Cerebellar cortex (tissue), 1 donor: ENCODE measurements at regions not wholly inside any gene's neighbourhood (a gene's known extent, or its start where the extent isn't known, plus 50 kb on each side); places are given as distances from the start of the nearest gene placed in this dataset.
"Not testable (repeated sequence)": the region's sequence is repeated elsewhere in the genome, so short reads cannot be mapped to it uniquely, and the experiment has no call there.

Source experiments
- DNase-seq: peaks from one replicate; pipeline ENCODE4 v3.0.0-alpha.2; 2015; ENCODE audit warnings: low spot score

DNA sequence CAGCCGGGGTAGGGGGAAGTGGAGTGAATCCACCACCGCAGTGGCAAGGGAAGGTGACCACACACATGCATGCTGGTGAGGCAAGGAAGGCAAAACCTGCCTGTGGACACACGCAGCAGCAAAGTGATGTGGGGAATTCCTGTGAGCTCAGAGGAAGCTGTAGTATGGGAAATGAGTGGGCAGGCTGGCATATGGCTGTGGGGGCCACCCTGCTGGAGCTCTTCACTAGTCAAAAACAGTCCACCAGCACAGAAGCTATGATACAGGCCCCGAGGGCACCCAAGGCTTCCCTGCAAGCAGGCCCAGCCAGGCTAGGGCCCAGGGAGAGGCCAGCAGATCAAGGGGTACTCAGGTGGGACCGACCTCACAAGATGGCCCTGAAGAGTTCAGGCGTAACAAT is 239.1 kb downstream of the CHM start:
- no peak for DNase-seq

DNA sequence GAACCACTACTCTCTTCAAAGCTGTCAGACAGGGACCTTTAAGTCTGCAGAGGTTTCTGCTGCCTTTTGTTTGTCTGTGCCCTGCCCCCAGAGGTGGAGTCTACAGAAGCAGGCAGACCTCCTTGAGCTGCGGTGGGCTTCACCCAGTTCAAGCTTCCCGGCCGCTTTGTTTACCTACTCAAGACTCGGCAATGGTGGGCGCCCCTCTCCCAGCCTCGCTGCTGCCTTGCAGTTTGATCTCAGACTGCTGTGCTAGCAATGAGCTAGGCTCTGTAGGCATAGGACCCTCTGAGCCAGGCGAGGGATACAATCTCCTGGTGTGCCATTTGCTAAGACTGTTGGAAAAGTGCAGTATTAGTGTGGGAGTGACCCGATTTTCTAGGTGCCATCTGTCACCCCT is 275.0 kb downstream of the CHM start:
- not testable (repeated sequence) for DNase-seq

DNA sequence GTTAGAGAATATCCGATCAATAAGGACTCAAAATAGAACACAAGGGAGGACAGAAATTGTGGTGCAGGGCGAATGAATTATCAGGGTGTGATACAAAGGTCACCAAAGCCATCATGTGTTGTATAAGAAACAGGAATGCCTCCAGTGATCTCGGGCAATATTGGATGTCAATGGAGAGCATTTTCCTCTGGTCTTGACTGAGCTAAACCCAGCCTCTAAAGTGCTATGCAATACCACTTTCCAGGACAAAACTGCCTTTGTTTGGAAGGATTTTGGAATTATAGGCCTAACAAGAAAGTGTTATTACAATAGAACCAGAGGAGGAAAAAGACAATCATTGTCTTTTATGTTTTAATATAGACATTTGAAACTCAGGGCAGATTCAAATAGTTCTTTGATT is 281.7 kb downstream of the CHM start:
- no peak for DNase-seq

DNA sequence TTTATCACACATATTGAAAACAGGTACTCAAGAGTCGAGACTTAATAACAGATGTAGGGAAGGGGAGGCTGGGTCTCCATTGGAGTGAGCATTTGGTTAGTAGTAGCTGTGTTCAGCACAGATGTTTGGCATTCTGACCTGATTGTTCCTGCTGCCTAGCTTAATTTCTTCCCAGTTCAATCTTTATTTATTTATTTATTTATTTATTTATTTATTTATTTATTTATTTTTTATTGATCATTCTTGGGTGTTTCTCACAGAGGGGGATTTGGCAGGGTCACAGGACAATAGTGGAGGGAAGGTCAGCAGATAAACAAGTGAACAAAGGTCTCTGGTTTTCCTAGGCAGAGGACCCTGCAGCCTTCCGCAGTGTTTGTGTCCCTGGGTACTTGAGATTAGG is 324.3 kb downstream of the CHM start:
- DNase-seq, result not testable (repeated sequence)

DNA sequence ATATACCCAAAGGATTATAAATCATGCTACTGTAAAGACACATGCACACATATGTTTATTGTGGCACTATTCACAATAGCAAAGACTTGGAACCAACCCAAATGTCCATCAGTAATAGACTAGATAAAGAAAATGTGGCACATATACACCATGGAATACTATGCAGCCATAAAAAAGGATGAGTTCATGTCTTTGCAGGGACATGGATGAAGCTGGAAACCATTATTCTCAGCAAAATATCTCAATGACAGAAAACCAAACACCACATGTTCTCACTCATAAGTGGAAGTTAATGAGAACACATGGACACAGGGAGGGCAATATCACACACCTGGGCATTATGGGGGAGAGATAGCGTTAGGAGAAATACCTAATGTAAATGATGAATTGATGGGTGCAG is 323.8 kb upstream of the POF1B start:
- DNase-seq, result not testable (repeated sequence)

DNA sequence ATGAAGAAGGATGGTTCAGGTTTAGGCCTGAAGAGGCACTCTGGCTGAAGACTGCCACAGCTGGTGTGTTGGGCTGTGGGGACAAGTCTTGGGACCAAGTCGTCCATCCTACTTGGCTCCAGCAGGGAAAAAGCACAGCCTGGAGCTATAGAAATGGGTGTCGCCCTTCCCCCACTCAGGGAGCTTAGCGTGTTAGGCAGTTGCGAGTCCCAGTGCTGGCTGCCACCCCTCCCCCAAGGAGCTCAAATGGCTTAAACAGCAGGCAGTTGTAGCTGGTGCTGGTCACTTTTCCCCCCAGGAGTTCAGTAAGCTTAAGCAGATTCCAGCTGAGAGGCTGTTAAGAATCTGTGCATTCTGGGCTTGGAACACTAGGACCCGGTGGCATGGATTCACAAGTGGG is 319.5 kb upstream of the POF1B start:
- DNase-seq, result no peak

DNA sequence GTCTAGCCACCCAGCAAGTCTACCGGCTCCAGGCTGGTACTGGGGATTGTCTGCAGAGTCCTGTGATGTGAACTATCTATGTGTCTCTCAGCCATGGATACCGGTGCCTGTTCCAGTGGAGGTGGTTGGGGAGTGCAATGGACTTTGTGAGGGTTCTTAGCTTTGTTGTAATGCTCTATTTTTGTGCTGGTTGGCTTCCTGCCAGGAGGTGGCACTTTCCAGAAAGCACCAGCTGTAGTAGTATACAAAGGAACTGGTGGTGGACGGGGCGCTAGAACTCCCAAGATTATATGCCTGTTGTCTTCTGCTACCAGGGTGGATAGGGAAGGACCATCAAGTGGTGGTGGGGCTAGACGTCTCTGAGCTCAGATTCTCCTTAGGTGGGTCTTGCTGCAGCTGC is 306.4 kb upstream of the POF1B start:
- no peak for DNase-seq

DNA sequence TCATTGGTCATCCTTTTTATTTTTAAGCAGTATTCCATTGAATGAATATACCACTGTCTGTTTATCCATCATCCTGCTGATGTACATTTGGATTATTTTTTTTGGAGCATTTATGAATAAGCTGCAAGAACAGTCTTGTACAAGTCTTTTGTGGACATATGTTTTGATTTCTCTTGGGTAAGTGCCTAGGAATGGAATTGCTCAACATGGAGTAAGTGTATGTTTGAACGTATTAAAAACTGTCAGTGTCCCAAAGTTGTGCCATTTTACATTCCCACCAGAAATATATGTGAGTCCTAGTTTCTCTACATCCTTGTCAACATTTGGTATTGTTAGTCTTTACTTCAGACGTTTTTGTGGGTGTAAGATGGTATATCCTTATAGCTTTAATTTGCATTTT is 287.0 kb upstream of the POF1B start:
- no peak for DNase-seq

DNA sequence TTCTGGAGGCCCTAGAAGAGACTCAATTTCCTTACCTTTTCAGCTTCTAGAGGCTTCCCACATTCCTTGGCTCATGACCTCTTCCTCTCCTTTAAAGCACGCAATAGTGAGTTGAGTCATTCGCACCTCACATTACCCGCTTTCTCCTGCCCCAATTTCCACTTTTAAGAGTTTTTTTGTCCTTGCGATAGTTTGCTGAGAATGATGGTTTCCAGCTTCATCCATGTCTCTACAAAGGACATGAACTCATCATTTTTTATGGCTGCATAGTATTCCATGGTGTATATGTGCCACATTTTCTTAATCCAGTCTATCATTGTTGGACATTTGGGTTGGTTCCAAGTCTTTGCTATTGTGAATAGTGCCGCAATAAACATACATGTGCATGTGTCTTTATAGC is 284.5 kb upstream of the POF1B start:
- not testable (repeated sequence) for DNase-seq

DNA sequence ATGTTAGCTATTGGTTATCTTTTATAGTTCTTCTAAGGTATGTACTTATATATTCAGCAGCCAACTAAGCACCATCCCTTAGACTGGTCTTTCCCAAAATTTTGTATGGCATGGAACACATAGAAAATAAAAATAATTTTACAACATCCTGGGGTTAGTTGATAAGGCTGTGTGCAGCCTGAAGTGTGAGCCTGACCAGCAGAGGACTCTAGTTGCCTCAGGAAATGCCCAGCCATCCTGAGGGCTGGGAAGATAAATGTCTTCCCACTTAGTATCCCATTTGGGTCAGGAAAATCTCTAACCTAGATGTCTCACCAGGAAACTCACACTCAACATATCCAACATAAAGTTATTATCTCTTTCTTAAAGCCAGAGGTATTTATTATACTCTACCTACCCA is 251.4 kb upstream of the POF1B start:
- DNase-seq, result no peak

DNA sequence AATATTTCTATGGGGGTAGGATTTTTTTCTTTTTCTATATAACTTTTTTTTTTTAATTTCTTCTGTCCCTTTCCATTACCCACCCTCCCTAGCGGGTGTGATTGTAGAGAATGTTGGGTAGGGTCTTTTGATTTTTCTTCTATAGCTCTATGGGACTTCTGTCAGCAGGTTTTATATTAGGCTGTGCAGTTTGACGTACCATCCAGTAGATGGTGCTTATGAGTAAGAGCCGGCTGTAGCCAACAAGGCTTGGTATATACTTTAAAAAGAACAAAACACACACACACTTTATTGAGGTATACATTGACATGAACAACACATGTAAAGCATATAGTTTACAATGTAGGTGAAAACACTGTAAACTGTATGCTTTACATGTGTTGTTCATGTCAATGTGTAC is 247.9 kb upstream of the POF1B start:
- no peak for DNase-seq

DNA sequence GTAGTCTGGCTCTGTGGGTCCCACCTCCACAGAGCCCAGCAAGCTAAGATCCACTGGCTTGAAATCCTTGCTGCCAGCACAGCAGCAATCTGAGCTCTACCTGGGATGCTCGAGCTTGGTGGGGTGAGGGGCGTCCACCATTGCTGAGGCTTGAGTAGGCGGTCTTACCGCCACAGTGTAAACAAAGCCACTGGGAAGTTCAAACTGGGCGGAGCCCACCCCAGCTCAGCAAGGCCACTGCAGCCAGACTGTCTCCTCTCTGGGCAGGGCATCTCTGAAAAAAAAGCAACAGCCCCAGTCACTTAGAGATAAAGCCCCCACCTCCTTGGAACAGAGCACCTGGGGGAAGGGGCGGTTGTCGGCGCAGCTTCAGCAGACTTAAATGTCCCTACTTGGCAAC is 243.2 kb upstream of the POF1B start:
- DNase-seq, result no peak

DNA sequence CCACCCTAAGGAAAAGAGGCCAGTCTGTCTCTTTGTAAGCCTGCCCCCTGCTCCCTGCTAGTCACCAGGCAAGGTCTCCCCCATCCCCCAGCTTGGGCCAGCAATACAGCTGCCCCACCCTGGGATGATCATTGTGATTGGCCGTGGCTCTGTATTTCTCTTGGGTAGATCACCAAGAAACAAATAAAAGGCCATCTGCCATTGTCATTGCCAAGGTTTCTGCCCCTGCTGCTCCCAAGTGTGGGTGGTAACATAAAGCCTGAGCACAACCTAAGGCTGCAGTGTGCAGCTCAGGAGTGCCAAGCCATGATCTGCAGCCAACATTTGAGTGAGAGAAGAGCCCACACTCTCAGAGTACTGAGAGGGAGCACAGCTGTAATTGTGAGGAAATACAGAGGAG is 241.0 kb upstream of the POF1B start:
- DNase-seq, result no peak

DNA sequence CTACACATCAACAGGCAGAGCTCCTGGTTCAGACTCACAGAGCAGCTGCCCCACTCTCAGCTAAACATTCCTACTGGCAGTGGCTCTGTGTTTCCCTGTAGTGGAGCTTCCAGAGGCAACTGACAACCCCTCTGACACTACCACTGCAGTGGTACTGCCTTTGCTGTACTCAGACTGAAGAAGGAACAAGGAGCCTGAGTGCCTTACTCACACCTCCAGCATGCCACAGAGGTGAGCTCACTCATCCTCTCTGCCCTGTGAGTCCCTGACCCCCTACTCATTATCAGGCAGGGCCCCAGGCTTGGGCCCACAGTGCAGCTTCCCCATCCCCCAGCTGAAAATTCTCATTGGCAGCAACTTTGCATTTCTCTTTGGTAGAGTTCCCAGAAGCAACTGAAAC is 240.5 kb upstream of the POF1B start:
- no peak for DNase-seq

DNA sequence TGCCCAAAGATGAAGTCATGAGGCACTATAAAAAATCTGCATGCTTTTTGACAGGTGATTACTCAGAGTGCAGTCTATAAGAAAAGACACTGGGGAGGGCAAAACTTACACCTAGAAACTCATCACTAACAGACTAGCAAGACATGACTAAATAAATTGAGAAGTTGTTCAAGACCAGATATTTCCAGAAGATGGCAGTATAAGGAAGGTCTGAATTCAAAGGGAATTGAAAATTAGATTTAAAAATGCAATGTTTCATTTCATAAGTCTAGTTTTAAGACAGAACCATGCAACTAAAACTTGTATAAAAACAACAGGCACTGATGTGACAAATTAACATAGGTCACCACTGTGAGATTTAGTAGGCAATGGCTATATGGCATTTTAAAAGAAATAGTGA is 232.5 kb upstream of the POF1B start:
- DNase-seq, result peak; percentile 0

DNA sequence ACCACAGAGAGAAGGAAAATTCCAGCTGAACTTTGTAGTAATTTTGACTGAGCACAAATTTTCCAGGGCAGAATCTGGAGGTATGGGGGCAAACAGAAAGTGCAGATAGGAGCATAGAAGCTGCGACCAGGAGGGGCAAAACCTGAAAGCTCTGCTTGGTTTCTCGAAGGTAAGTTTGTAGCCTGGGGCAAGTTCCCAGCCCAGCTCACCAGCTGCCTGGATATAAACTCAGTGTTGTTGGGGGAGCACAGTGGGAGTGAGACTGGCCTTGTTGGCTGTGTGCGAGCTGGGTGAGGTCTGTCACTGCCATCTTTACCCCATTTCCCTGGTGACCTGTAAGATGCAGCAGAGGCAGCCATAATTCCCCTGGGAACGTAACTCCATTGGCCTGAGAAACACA is 213.5 kb upstream of the POF1B start:
- no peak for DNase-seq

DNA sequence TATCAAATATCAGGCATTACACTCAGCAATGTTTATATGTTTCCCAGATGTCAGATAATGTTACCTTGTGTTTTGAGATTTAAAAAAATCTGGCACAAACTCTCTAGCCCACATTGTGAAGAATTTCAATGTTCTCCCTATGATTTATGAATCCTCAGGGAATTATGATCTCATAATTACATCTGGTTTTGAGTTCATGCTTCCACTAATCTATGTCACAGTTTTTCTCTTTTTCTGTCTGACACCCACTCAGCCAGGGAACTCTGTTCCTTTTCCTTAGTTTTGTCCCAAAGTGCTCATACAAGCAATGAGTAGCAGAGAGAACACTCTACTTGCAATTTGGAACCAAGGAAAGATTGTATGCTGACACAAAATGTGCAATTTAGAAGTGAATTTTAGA is 212.1 kb upstream of the POF1B start:
- DNase-seq, result no peak

DNA sequence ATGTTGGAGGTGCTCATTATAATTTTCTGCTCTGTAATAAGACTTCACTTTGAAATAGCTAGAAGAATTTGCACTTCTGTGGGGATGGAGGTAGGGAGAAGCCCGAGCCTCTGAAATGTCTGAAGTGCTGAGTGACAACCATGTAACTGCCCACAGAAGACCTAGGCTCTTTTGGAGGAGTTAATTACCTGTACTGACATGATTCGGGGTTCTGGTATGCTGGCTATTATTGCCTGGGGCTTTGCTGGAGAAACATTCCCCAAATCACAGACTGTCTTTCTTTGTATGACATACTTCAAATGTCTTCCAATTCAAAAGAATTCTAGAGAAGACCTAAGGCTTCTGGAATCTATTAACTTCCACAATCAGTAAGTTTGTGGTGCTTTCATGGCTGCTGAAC is 211.2 kb upstream of the POF1B start:
- DNase-seq, result no peak

DNA sequence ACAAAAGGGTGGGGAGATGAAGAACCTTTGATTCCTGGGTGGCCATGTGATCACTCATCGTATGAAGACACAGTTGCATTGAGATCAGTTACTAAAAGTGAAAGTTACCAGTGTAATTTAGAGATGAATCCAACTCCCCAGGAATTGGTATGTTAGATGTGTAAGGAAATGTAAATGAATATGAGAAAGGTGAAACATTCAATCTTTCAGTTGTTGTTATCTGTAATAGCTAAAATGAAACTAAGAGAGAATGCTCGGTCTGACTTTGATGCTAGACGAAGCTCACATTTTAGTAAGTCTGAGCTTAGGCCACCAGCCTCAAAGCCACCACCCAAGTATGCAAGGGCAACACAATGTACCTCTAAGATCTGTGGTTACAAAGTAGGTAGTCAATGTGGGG is 194.3 kb upstream of the POF1B start:
- no peak for DNase-seq

DNA sequence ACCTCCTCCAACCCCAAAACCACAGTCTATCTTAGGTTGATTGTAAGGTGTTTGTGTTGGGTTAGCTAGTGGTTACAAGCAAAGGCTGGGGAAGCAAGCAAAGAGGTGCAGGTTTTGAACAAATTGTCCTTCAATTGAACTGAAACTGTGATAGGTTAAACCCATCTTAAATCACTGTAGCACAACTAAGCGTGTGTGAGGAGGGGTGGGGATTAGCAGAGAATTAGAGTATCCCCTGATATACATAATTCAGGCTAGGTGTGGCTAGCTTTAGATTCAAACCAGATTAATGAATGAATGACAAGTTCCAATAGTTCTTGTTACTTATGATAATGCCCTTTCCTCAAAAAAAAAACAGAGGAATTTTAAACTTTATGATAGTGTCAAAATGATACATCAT is 191.0 kb upstream of the POF1B start:
- DNase-seq, result no peak

DNA sequence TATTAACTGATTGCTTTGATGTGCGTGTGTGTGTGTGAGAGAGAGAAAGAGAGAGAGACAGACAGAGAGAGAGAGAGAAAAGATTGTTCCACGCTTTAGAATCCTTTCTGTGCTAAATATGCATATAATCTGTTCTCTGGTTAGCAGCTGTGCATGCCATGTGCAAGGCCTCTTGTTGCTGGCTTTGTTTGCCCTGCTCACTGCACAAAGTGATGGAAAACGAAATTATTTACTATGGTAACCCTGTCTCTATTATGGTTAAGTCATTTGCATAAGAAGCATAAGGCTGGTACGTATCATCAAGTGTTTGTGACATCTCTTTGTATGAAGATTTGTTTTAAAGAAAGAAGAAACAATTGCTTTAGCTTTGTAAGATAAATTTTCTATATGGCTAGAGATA is 190.2 kb upstream of the POF1B start:
- no peak for DNase-seq

DNA sequence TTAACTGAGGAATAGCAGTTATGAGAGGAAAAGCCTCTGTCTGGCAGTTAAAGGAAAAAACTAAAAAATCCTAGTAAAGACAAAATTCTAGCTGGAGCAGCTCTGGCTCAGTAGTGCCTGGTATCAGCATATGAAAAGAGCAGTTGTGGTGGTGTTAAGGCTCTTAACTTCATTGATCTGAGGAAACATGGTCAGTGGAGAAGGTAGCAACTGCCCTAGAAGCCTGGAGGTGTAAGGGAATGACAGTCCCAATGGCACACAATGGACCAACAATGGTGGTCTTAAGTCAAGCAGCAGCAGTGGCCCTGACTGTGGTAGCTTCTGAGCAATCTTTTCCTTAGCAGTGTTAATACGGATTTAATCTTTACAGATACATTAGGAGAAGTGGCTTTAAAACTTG is 189.6 kb upstream of the POF1B start:
- DNase-seq, result no peak

DNA sequence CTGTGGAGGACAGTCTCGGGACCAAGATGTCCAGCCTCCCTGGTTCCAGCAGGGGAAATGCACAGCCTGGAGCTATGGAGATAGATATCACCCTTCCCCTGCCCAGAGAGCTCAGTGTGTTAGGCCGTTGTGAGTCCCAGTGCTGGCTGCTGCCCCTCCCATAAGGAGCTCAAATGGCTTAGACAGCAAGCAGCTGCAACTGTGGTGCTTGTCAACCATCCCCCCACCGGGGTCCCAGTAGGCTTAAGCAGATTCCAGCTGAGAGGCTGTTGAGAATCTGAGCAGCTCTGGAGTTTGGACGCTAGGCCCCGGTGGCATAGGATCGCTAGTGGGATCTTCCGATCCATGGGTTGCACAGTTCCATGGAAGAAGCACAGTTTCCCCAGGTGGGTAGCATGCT is 181.8 kb upstream of the POF1B start:
- no peak for DNase-seq

DNA sequence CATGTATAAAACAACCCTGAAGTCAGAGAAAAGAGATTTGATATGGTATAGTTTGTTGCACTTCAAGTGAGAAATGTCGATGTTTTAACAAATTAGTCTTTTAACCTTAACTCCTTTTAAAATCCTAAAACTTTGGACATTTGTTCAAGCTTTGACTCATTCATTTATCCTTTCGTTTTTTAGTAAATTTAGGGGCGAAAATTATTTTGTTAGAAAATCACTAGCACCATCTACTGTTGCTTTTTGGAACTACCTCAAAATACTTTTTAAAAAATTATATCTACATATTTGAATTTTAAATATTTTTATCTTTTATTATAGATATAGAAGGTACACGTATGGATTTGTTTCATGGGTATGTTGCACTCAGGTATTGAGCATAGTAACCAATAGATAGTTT is 165.1 kb upstream of the POF1B start:
- no peak for DNase-seq

DNA sequence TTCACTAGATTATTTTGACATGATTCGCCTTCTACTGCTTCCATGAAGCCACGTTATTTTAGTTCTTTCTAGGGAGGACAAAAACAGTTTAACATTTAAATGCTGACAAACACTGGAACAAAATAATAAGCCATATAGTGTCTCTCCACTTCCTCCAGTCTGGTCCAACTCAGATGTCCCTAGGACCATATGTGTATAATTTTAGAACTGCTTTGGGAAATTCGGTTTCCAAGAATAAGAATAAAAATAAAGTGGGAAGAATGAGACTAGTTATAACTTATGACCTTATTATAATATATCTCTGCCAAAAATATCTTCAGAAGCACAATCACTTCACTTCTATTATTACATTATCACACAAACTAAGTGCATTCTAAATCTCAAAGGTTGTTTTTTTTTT is 164.4 kb upstream of the POF1B start:
- no peak for DNase-seq
